ENCODE measurements at regions not wholly inside any gene's neighbourhood (a gene's known extent, or its start where the extent isn't known, plus 50 kb on each side); places are given as distances from the start of the nearest gene placed in this dataset.

- Histone ChIP-seq H3K4me3 (ENCODE audit: low read depth in 1 of 3, low read length in 3 of 3) (no peak overlapping the region), H3K27ac (ENCODE audit: low read depth in 1 of 2, low read length in 2 of 2) (no peak overlapping the region), H3K27me3 (ENCODE audit: control insufficient read depth in 4 of 4, insufficient read depth in 4 of 4, low read length in 3 of 4) (no peaks in the 10 kb centered on the region), H3K9me3 (ENCODE audit: control insufficient read depth in 4 of 4, low read length in 3 of 4) (no peaks in the 10 kb centered on the region), H3K4me1 (ENCODE audit: control insufficient read depth in 4 of 4, insufficient read depth in 4 of 4, low read length in 3 of 4) (no peaks in the 10 kb centered on the region), H3K9ac (ENCODE audit: low read depth in 1 of 2, low read length in 2 of 2) (no peak overlapping the region), H3K36me3 (ENCODE audit: control insufficient read depth in 4 of 4, insufficient read depth in 3 of 4, low read depth in 1 of 4, low read length in 3 of 4) (no peaks in the 10 kb centered on the region)
- whole genome bisulfite sequencing = 87% methylated on average over 3 of the region's 3 CpGs
- DNase-seq (ENCODE audit: low spot score) = no peak
- TF ChIP-seq JUND (IDR thresholded peaks at IDR 0.05) = no peak
- no peak for TF ChIP-seq GABPA (IDR thresholded peaks at IDR 0.05 in 1 of 2, conservative IDR thresholded peaks at IDR 0.05 in 1 of 2)
These were observed 52.5 kb upstream of the RPS23 start for GRCh38 chr5:82330530-82331270.

DNA sequence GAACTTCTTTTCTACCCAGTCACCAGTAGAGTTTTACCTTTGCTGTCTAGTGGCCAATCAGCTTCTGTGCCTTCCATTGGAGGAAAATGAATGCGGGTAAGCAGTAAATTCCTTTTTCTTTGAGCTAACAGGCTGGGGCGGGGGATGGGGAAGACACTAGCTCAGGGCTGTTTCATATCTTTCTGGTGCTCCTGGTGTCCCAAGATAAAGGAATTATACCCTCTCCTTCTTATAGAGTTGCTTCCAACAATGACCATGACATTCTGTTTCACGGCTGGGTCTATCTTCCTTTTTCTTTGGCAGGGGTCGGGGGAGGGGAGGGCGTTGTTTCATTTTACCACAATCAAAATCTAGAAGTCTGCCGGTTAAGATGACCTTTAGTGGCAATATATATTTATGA is 51.2 kb upstream of the RPS23 start:
- no peak overlapping the region for H3K27ac ChIP-seq (ENCODE audit: low read depth in 1 of 2, low read length in 2 of 2)
- H3K4me3 ChIP-seq (ENCODE audit: low read depth in 1 of 3, low read length in 3 of 3) = no peak overlapping the region
- no peaks in the 10 kb centered on the region for H3K9me3 ChIP-seq (ENCODE audit: control insufficient read depth in 4 of 4, low read length in 3 of 4)
- H3K9ac ChIP-seq (ENCODE audit: low read depth in 1 of 2, low read length in 2 of 2) = no peak overlapping the region
- TF ChIP-seq CTCF (IDR thresholded peaks at IDR 0.05; ENCODE audit: low read depth, low read length, missing input control) = no peak
- TF ChIP-seq, protein P1, sequence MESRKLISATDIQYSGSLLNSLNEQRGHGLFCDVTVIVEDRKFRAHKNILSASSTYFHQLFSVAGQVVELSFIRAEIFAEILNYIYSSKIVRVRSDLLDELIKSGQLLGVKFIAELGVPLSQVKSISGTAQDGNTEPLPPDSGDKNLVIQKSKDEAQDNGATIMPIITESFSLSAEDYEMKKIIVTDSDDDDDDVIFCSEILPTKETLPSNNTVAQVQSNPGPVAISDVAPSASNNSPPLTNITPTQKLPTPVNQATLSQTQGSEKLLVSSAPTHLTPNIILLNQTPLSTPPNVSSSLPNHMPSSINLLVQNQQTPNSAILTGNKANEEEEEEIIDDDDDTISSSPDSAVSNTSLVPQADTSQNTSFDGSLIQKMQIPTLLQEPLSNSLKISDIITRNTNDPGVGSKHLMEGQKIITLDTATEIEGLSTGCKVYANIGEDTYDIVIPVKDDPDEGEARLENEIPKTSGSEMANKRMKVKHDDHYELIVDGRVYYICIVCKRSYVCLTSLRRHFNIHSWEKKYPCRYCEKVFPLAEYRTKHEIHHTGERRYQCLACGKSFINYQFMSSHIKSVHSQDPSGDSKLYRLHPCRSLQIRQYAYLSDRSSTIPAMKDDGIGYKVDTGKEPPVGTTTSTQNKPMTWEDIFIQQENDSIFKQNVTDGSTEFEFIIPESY (IDR thresholded peaks at IDR 0.05) = no peak
- TF ChIP-seq JUND (IDR thresholded peaks at IDR 0.05) = no peak
- TF ChIP-seq TAF1 (conservative IDR thresholded peaks at IDR 0.05) = no peak
- TF ChIP-seq GABPA (IDR thresholded peaks at IDR 0.05 in 1 of 2, conservative IDR thresholded peaks at IDR 0.05 in 1 of 2) = no peak
- TF ChIP-seq RXRA (IDR thresholded peaks at IDR 0.05) = no peak
- no peak for TF ChIP-seq SP1 (IDR thresholded peaks at IDR 0.05)
- TF ChIP-seq, protein P2, sequence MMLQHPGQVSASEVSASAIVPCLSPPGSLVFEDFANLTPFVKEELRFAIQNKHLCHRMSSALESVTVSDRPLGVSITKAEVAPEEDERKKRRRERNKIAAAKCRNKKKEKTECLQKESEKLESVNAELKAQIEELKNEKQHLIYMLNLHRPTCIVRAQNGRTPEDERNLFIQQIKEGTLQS (IDR thresholded peaks at IDR 0.05) = no peak
- TF ChIP-seq HNF4G (IDR thresholded peaks at IDR 0.05) = no peak
- no peak for TF ChIP-seq NR2F2 (IDR thresholded peaks at IDR 0.05)
- no peaks in the 10 kb centered on the region for H3K36me3 ChIP-seq (ENCODE audit: control insufficient read depth in 4 of 4, insufficient read depth in 3 of 4, low read depth in 1 of 4, low read length in 3 of 4)
- no peak for DNase-seq (ENCODE audit: low spot score)
- no peaks in the 10 kb centered on the region for H3K27me3 ChIP-seq (ENCODE audit: control insufficient read depth in 4 of 4, insufficient read depth in 4 of 4, low read length in 3 of 4)
- 90% methylated on average over 6 of the region's 6 CpGs for WGBS
- no peaks in the 10 kb centered on the region for H3K4me1 ChIP-seq (ENCODE audit: control insufficient read depth in 4 of 4, insufficient read depth in 4 of 4, low read length in 3 of 4)
